Cardiac fibroblast (primary cell): ENCODE measurements at regions not wholly inside any gene's neighbourhood (a gene's known extent, or its start where the extent isn't known, plus 50 kb on each side); places are given as distances from the start of the nearest gene placed in this dataset.
A peak's percentile ranks its signal among the peaks of the same experiment; 100 is the strongest.

Experiments
- DNase-seq, 2 donors: peaks; one replicate each; pipeline versions ENCODE4 v3.0.0 to v3.0.0-alpha.2; 2010; ENCODE audit warnings: low read depth in 2 of 2
- H3K4me3 ChIP-seq, 2 donors: replicated peaks in 1 of 2; 1 replicate in 1 of 2; 2 replicates in 1 of 2; pipeline ENCODE4 v1.5.1; 2011; ENCODE audit warnings: low read depth in 2 of 2, low read length in 2 of 2, mild to moderate bottlenecking in 2 of 2, moderate library complexity in 1 of 2
- TF ChIP-seq, protein P1 (sequence below): IDR thresholded peaks from one replicate; pipeline ENCODE4 v1.5.1; 2011; ENCODE audit warnings: low read depth, mild to moderate bottlenecking, low read length, inconsistent platforms

GRCh38 chrX:45755703-45756102, 555.0 kb upstream of the DIPK2B start:
- DNase-seq: peak in 1 of 2 donors; percentile 34
- TF ChIP-seq, protein P1, sequence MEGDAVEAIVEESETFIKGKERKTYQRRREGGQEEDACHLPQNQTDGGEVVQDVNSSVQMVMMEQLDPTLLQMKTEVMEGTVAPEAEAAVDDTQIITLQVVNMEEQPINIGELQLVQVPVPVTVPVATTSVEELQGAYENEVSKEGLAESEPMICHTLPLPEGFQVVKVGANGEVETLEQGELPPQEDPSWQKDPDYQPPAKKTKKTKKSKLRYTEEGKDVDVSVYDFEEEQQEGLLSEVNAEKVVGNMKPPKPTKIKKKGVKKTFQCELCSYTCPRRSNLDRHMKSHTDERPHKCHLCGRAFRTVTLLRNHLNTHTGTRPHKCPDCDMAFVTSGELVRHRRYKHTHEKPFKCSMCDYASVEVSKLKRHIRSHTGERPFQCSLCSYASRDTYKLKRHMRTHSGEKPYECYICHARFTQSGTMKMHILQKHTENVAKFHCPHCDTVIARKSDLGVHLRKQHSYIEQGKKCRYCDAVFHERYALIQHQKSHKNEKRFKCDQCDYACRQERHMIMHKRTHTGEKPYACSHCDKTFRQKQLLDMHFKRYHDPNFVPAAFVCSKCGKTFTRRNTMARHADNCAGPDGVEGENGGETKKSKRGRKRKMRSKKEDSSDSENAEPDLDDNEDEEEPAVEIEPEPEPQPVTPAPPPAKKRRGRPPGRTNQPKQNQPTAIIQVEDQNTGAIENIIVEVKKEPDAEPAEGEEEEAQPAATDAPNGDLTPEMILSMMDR: no peak
- no peak overlapping the region for H3K4me3 ChIP-seq

DNA sequence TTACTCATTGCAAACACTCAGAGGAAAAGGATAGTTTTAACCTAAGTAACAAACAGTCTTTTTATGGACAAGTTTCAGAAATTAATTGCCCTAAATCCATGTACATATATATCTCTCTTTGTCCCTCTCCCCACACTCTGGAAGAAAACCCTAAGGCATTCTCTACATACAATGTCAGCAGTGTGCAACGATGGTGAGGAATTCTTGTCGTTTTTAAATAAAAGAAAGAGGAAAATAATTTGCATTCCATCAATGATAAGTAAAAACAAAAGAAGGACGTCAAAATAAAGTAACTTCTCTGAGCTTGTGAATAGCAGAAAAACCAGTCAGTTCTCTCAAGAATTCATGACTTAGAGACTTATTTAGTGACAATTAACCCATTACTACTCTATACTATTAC, 550.5 kb upstream of the DIPK2B start:
- TF ChIP-seq, protein P1: no peak
- DNase-seq: peak in 1 of 2 donors; percentile 19
- no peak overlapping the region for H3K4me3 ChIP-seq

GRCh38 chrX:45750639-45751038, 550.0 kb upstream of the DIPK2B start:
- peak in 1 of 2 donors; percentile 31 for DNase-seq
- TF ChIP-seq, protein P1: no peak
- no peak overlapping the region for H3K4me3 ChIP-seq

GRCh38 chrX:45749375-45749774, 548.7 kb upstream of the DIPK2B start:
- peak; percentile 48 to 54 for DNase-seq
- TF ChIP-seq, protein P1: no peak
- no peak overlapping the region for H3K4me3 ChIP-seq

- TF ChIP-seq, protein P1: no peak
- H3K4me3 ChIP-seq: no peak overlapping the region
- peak in 1 of 2 donors; percentile 11 for DNase-seq
Measured at GRCh38 chrX:45748369-45748774, 547.7 kb upstream of the DIPK2B start.

DNA sequence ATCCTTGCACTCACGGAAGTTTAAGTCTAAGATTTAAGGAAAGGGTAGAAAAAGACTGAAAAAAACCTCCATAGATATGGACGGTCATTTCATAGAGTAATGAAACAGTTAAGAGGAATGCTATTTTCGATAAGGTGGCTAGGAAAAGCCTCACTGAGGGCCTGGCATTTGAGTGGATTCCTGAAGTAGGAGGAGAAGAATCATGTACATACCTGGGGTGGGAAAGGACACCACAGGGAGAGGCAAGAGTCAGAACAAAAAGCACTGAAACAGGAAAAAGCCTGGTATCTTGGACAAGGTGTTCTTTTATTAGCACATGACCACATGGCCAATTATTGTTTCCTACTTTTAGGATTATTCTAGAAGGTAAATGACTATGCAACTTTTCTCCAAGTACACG, 547.2 kb upstream of the DIPK2B start:
- peak in 1 of 2 donors; percentile 25 for DNase-seq
- TF ChIP-seq, protein P1: no peak
- no peak overlapping the region for H3K4me3 ChIP-seq

- TF ChIP-seq, protein P1: no peak
- no peak overlapping the region for H3K4me3 ChIP-seq
- DNase-seq: peak in 1 of 2 donors; percentile 24
Measured at GRCh38 chrX:45745479-45745878, 544.8 kb upstream of the DIPK2B start.
